ENCODE measurements at regions not wholly inside any gene's neighbourhood (a gene's known extent, or its start where the extent isn't known, plus 50 kb on each side); places are given as distances from the start of the nearest gene placed in this dataset.

GRCh38 chr5:167315762-167316161 lies 975.7 kb upstream of the WWC1 start:
- TF ChIP-seq POLR2A (IDR thresholded peaks at IDR 0.05): no peak
- no peak for TF ChIP-seq CTCF (IDR thresholded peaks at IDR 0.05)
